HFFc6 (cell line): ENCODE measurements at regions not wholly inside any gene's neighbourhood (a gene's known extent, or its start where the extent isn't known, plus 50 kb on each side); places are given as distances from the start of the nearest gene placed in this dataset.

Source experiments
- DNase-seq: peaks from one replicate; pipeline ENCODE4 v3.0.0-alpha.2; 2018
- H3K27ac Mint-ChIP-seq: 2 replicates; pipeline ENCODE4 v1.8.0; 2020; ENCODE audit warnings: mild to moderate bottlenecking, mixed read lengths
- H3K27me3 Mint-ChIP-seq: 2 replicates; pipeline ENCODE4 v1.8.0; 2021; ENCODE audit warnings: mild to moderate bottlenecking, moderate library complexity, mixed read lengths; ENCODE audit not compliant: insufficient read depth
- H3K36me3 Mint-ChIP-seq: 2 replicates; pipeline ENCODE4 v1.8.0; 2021; ENCODE audit warnings: low read depth, mixed read lengths
- H3K4me1 Mint-ChIP-seq: 2 replicates; pipeline ENCODE4 v1.8.0; 2020; ENCODE audit warnings: low read depth, mixed read lengths
- H3K4me3 Mint-ChIP-seq: 2 replicates; pipeline ENCODE4 v1.8.0; 2020; ENCODE audit warnings: mild to moderate bottlenecking, moderate library complexity, mixed read lengths
- H3K9me3 Mint-ChIP-seq: 2 replicates; pipeline ENCODE4 v1.8.0; 2020; ENCODE audit warnings: mild to moderate bottlenecking, mixed read lengths
- TF ChIP-seq, protein P1 (sequence below): fragments of 200-600 bp; sonication (generic); IDR thresholded peaks from 2 replicates; pipeline ENCODE4 v1.5.0; 2021; ENCODE audit warnings: antibody characterized with exemption, mild to moderate bottlenecking

DNA sequence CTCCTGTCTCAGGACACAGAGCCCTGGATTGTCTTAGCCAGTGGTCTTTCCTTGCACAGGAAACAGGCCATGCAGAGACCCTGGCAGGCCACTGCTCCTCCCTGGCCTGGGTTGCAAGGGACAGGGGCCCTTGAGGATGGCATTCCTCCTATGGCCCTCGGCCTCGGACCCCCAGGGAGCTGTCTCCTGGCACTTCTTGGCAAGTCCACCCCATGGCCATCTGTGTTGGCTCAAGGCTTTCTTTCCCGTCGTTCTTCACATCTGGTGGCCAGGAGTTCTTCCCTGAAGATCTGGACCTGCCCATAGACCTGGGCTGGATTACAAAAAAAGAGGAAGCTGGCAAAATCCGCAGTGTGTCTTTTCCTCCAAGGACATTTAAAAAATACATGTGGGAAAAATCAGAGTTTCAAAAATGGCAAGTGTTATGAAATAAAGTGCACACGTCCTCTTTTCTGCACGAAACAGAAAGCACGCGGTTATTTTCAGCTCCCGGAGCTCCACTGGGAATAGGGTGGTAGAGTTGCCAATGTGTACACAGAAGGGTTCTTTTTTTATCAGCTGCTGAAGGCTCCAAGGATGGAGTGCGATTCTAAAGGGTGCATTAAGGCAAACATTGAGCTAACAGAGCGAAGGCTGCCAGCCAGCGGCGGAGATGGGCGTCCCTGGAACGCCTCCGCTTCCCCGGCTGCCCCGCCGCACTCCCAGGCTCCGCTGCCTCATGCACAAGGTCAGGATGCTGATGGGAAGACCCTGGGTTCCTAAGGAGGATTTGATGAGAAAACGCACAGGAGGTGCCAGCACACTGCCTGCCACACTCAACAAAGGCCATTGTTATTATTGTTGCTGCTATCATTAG is 62.8 kb upstream of the FAM20C start:
- Mint-ChIP-seq H3K27me3 (peaks cover 22% of the 10 kb centered on the region), H3K9me3 (no peaks in the 10 kb centered on the region), H3K27ac (0 out of 2 replicates have a peak overlapping the region, but pooled peaks have one; percentile 1), H3K4me1 (peaks cover 11% of the 10 kb centered on the region), H3K36me3 (no peaks in the 10 kb centered on the region), H3K4me3 (peak overlapping the region; percentile 75)
- TF ChIP-seq, protein P1, sequence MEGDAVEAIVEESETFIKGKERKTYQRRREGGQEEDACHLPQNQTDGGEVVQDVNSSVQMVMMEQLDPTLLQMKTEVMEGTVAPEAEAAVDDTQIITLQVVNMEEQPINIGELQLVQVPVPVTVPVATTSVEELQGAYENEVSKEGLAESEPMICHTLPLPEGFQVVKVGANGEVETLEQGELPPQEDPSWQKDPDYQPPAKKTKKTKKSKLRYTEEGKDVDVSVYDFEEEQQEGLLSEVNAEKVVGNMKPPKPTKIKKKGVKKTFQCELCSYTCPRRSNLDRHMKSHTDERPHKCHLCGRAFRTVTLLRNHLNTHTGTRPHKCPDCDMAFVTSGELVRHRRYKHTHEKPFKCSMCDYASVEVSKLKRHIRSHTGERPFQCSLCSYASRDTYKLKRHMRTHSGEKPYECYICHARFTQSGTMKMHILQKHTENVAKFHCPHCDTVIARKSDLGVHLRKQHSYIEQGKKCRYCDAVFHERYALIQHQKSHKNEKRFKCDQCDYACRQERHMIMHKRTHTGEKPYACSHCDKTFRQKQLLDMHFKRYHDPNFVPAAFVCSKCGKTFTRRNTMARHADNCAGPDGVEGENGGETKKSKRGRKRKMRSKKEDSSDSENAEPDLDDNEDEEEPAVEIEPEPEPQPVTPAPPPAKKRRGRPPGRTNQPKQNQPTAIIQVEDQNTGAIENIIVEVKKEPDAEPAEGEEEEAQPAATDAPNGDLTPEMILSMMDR, result no peak
- DNase-seq, result no peak

DNA sequence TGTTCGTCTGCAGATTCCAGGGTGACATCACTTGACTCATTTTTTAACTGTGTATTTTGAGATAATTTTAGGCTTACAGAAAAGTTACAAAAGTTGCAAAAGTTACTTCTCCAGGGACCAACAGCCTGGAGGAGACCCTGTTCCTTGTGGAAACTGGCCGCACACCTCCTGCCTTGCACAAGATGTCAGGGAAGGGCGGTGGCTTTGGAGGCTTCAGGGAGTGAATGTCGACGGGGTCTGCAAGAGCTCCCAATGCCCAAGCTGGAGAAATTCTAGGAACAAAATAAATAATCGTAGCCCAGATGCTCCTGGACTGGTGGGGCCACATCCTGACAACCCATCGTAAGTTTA is 62.2 kb upstream of the FAM20C start:
- Mint-ChIP-seq H3K27me3 (peaks cover 26% of the 10 kb centered on the region), H3K36me3 (no peaks in the 10 kb centered on the region), H3K4me1 (peaks cover 11% of the 10 kb centered on the region), H3K27ac (no peak overlapping the region), H3K9me3 (no peaks in the 10 kb centered on the region), H3K4me3 (peak overlapping the region; percentile 75)
- TF ChIP-seq, protein P1, result no peak
- DNase-seq, result no peak

DNA sequence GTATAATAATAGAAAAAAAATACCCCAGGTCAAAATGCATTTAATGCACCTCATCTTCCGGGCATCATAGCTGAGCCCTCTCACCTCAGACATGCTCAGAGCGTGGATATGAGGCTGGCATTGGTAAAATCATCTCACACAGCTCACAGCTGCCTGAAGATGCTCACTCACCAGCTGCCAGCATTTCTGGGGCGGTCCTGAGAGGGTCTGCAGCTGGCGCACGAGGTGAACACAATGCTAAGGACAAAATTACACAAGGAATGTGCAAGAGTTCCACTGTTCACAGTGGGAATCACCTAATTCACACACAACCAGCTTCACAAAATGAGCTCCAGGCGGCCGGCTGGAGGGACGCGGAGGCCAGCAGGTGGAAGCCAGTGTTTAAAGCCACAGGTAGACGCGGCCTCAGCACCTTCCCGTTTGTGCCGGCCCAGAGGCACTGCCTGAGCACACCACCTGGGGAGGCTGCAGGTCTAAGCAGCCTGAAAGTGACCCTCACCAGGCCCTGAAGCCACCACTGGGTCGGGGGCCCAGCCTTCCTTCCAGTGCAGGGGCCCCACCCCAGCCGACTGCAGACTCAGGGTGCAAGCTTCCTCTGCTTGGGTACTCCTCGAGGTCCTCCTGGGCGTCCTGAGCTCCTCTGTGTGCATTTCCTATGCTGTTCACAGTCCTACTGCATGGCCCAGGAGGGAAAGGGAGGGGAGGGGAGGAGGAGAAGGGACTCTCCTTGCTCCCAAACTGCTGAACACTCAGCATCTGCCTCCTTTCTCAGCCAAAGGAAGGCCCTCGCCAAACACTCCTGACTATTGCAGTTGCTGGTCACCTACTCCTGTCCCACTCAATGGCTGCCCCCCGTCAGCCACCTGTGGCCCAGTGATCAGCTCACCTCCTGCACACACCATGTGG is 61.2 kb upstream of the FAM20C start:
- H3K4me3 Mint-ChIP-seq, result no peak overlapping the region
- H3K9me3 Mint-ChIP-seq, result no peaks in the 10 kb centered on the region
- peaks cover 28% of the 10 kb centered on the region for H3K27me3 Mint-ChIP-seq

DNA sequence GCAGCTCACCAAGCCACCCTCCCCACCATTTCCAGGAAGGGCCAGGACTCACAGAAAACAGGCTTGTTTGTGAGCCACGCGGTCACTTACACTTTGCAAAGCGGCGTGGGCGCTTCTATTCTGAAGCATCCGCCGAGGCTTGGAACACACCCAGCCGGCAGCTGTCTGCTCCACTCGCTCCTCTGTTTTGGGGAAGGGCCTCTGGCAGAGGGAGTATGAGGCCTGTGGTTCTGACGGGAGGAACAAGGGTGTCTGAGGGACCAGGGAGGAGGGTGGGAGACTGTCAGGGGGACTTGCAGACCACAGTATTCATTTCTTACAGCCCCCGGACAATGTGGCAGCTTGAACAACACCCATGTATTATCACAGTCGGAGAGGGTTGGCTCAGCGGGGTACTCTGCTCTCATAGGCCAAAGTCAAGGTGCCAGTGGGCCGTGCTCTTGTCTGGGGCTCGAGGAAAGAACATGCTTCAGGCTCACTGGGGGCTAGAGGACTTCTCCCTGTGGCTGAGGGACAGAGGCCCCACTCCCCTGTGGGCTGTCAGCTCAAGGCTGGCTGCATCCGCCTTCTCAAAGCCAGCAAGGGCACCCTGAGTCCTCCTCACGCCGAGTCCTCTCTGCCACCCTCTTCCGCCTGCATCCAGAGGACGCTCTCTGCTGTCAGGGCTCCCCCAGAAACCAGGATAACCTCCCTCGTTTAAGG is 60.4 kb upstream of the FAM20C start:
- H3K27ac Mint-ChIP-seq, result no peak overlapping the region
- peaks cover 11% of the 10 kb centered on the region for H3K4me1 Mint-ChIP-seq
- TF ChIP-seq, protein P1, result no peak
- H3K9me3 Mint-ChIP-seq, result no peaks in the 10 kb centered on the region
- peaks cover 31% of the 10 kb centered on the region for H3K27me3 Mint-ChIP-seq
- H3K36me3 Mint-ChIP-seq, result no peaks in the 10 kb centered on the region
- no peak overlapping the region for H3K4me3 Mint-ChIP-seq
- DNase-seq, result no peak

More for the DNA sequence above, 61.2 kb upstream of the FAM20C start:
- no peak for DNase-seq
- Mint-ChIP-seq H3K27ac (no peak overlapping the region), H3K4me1 (peaks cover 11% of the 10 kb centered on the region), H3K36me3 (no peaks in the 10 kb centered on the region)
- TF ChIP-seq, protein P1, result no peak

DNA sequence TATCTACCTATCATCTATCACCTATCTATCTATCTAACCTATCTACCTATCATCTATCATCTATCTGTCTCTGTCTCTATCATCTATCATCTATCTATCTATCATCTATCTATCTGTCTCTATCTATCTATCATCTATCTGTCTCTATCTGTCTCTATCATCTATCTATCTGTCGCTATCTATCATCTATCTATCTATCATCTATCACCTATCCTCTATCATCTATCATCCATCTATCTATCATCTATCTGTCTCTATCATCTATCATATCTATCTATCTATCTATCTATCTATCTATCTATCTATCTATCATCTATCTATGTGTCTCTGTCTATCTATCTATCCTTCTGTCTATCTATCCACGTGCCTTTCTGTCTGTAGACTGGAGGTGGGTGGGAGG is 59.5 kb upstream of the FAM20C start:
- Mint-ChIP-seq H3K9me3 (no peaks in the 10 kb centered on the region), H3K27me3 (peaks cover 32% of the 10 kb centered on the region), H3K36me3 (no peaks in the 10 kb centered on the region), H3K4me3 (no peak overlapping the region), H3K27ac (no peak overlapping the region), H3K4me1 (peaks cover 11% of the 10 kb centered on the region)
- no peak for DNase-seq
- TF ChIP-seq, protein P1, result no peak
